IMR-90 (cell line): ENCODE measurements at regions not wholly inside any gene's neighbourhood (a gene's known extent, or its start where the extent isn't known, plus 50 kb on each side); places are given as distances from the start of the nearest gene placed in this dataset.

ENCODE experiments used
- ATAC-seq: fragments of 200-7000 bp; cut with Tn5 transposase; 2 replicates; pipeline ENCODE4 v1.9.1; 2020; ENCODE audit warnings: low read depth, mild to moderate bottlenecking, moderate library complexity
- BruUV-seq: library from RNA; stranded (reverse); fragments of 400-500 nt; replicated peaks from 2 replicates; lab custom pipeline; 2021; lab: Mats Ljungman, UMichigan
- CTCF ChIA-PET: fragments of 300-600 bp; formaldehyde crosslinking; extraction: SDS; loops from one replicate; lab custom pipeline; 2021; ENCODE audit warnings: antibody characterized with exemption; lab: Yijun Ruan, JAX
- POLR2A ChIA-PET: fragments of 300-600 bp; sonication (Branson Sonifier 250); formaldehyde crosslinking; loops from one replicate; lab custom pipeline; 2022; ENCODE audit warnings: antibody characterized with exemption; ENCODE audit not compliant: unreplicated experiment; lab: Charles Lee
- DNase-seq: peaks from one replicate; pipeline ENCODE4 v3.0.0; 2013
- H2AFZ ChIP-seq: replicated peaks from 2 replicates; pipeline ENCODE3; 2013; ENCODE audit warnings: low read length, mild to moderate bottlenecking; ENCODE audit not compliant: poor library complexity
- H2AK5ac ChIP-seq: 2 replicates; pipeline ENCODE4 v1.6.1; 2013; ENCODE audit warnings: low read depth, low read length, inconsistent platforms
- H2AK9ac ChIP-seq: replicated peaks from 2 replicates; pipeline ENCODE3; 2013; ENCODE audit warnings: mild to moderate bottlenecking, low read depth, low read length, moderate library complexity; ENCODE audit not compliant: poor library complexity
- H2BK120ac ChIP-seq: 2 replicates; pipeline ENCODE4 v1.6.1; 2013; ENCODE audit warnings: low read depth, low read length, inconsistent platforms
- H2BK15ac ChIP-seq: 3 replicates; pipeline ENCODE4 v1.6.1; 2013; ENCODE audit warnings: low read depth, low read length, inconsistent platforms
- H2BK20ac ChIP-seq: 2 replicates; pipeline ENCODE4 v1.6.1; 2013; ENCODE audit warnings: low read depth, mild to moderate bottlenecking, inconsistent platforms, low read length, moderate library complexity
- H2BK5ac ChIP-seq: 2 replicates; pipeline ENCODE4 v1.6.1; 2013; ENCODE audit warnings: mild to moderate bottlenecking, low read depth, low read length, inconsistent platforms; ENCODE audit not compliant: poor library complexity, severe bottlenecking
- H3K14ac ChIP-seq: replicated peaks from 2 replicates; pipeline ENCODE4 v1.6.1; 2013; ENCODE audit warnings: low read depth, low read length, inconsistent platforms
- H3K18ac ChIP-seq: 2 replicates; pipeline ENCODE4 v1.6.1; 2013; ENCODE audit warnings: low read depth, low read length, control low read depth
- H3K23ac ChIP-seq: 2 replicates; pipeline ENCODE4 v1.6.1; 2013; ENCODE audit warnings: low read depth, low read length, inconsistent platforms
- H3K27ac ChIP-seq: 2 replicates; pipeline ENCODE4 v1.5.1; 2013; ENCODE audit warnings: mild to moderate bottlenecking, control low read depth, low read length; ENCODE audit not compliant: insufficient read depth
- H3K27me3 ChIP-seq: 2 replicates; pipeline ENCODE4 v1.6.1; 2013; ENCODE audit warnings: low read length; ENCODE audit not compliant: control insufficient read depth, insufficient read depth
- H3K36me3 ChIP-seq: 2 replicates; pipeline ENCODE4 v1.6.1; 2013; ENCODE audit warnings: low read length, mixed read lengths; ENCODE audit not compliant: control insufficient read depth, insufficient read depth
- H3K4ac ChIP-seq: 2 replicates; pipeline ENCODE4 v1.6.1; 2013; ENCODE audit warnings: low read depth, low read length, inconsistent platforms
- H3K4me1 ChIP-seq: 2 replicates; pipeline ENCODE4 v1.6.1; 2013; ENCODE audit warnings: low read length, mixed read lengths; ENCODE audit not compliant: control insufficient read depth, insufficient read depth
- H3K4me2 ChIP-seq: 2 replicates; pipeline ENCODE4 v1.6.1; 2013; ENCODE audit warnings: low read depth, mild to moderate bottlenecking, control low read depth, low read length, moderate library complexity
- H3K4me3 ChIP-seq: 2 replicates; pipeline ENCODE4 v1.5.1; 2013; ENCODE audit warnings: low read depth, mild to moderate bottlenecking, control low read depth, low read length, moderate library complexity; ENCODE audit not compliant: insufficient read depth
- H3K56ac ChIP-seq: 2 replicates; pipeline ENCODE4 v1.6.1; 2013; ENCODE audit warnings: low read length, inconsistent platforms; ENCODE audit not compliant: insufficient read depth; ENCODE audit errors: extremely low read depth
- H3K79me1 ChIP-seq, 2 experiments: 2 replicates each; pipeline ENCODE4 v1.6.1; 2013; ENCODE audit warnings: low read length in 2 of 2, inconsistent platforms in 1 of 2, low read depth in 1 of 2
- H3K9ac ChIP-seq: 2 replicates; pipeline ENCODE4 v1.6.1; 2013; ENCODE audit warnings: low read depth, low read length, control low read depth
- H3K9me1 ChIP-seq: 2 replicates; pipeline ENCODE4 v1.6.1; 2013; ENCODE audit warnings: low read length, inconsistent platforms; ENCODE audit not compliant: insufficient read depth
- H3K9me3 ChIP-seq: 2 replicates; pipeline ENCODE4 v1.6.1; 2013; ENCODE audit warnings: low read length; ENCODE audit not compliant: control insufficient read depth, insufficient read depth
- H4K20me1 ChIP-seq: 2 replicates; pipeline ENCODE4 v1.6.1; 2013; ENCODE audit warnings: low read length, inconsistent platforms; ENCODE audit not compliant: insufficient read depth
- H4K5ac ChIP-seq: 2 replicates; pipeline ENCODE4 v1.6.1; 2013; ENCODE audit warnings: mild to moderate bottlenecking, low read depth, low read length, control low read depth
- H4K8ac ChIP-seq, 2 experiments: 2 replicates each; pipeline ENCODE4 v1.6.1; 2013; ENCODE audit warnings: low read depth in 2 of 2, low read length in 2 of 2, control low read depth in 1 of 2, inconsistent platforms in 1 of 2
- H4K91ac ChIP-seq: 2 replicates; pipeline ENCODE4 v1.6.1; 2013; ENCODE audit warnings: low read depth, low read length, inconsistent platforms; ENCODE audit not compliant: insufficient read depth
- FOS ChIP-seq: fragments of 150-350 bp; IDR thresholded peaks from 2 replicates; pipeline ENCODE4 v1.6.1; 2016; ENCODE audit warnings: low read depth, low read length
- MXI1 ChIP-seq: IDR thresholded peaks from 2 replicates; pipeline ENCODE4 v1.6.1; 2012; ENCODE audit warnings: low read depth, mild to moderate bottlenecking, low read length, moderate library complexity, borderline replicate concordance
- NFE2L2 ChIP-seq: fragments of 150-350 bp; IDR thresholded peaks from 2 replicates; pipeline ENCODE4 v1.6.1; 2016; ENCODE audit warnings: low read depth, mild to moderate bottlenecking, low read length
- POLR2A ChIP-seq: IDR thresholded peaks from 2 replicates; pipeline ENCODE4 v1.6.1; 2012; ENCODE audit warnings: mild to moderate bottlenecking, low read depth, low read length
- WGBS, 2 experiments: methylation state at CpG; one replicate each; pipeline versions ENCODE4 v1.1.5 to v1.1.7; 2013; ENCODE audit warnings: missing lambda C conversion rate in 2 of 2; ENCODE audit not compliant: insufficient read length in 1 of 2; ENCODE audit errors: extremely low coverage in 2 of 2; 5-methylcytosine and 5-hydroxymethylcytosine counted together
- dilution Hi-C: fragments of 300-500 bp; cut with HindIII; formaldehyde crosslinking; loops from one replicate; pipeline ENCODE4 v1.14.3; 2018; ENCODE audit warnings: low sequenced_read_pairs; ENCODE audit not compliant: unreplicated experiment
- in situ Hi-C: fragments of 300-500 bp; cut with MboI; formaldehyde crosslinking; loops from 3 replicates; pipeline ENCODE4 v1.14.3; 2019; ENCODE audit warnings: low sequenced_read_pairs, inconsistent platforms, mixed read lengths
- intact Hi-C: fragments of 100-400 bp; cut with micrococcal nuclease; formaldehyde crosslinking; loops from 2 replicates; pipeline ENCODE4 v1.10.0; 2022

GRCh38 chr2:146541896-146542295, 1302.9 kb upstream of the ACVR2A start:
- Histone ChIP-seq H3K23ac (no peak overlapping the region), H3K4me3 (no peak overlapping the region), H3K9me1 (no peaks in the 10 kb centered on the region), H2BK15ac (no peak overlapping the region), H3K14ac (no peak overlapping the region), H3K27ac (no peak overlapping the region), H2BK20ac (no peak overlapping the region), H2BK5ac (no peak overlapping the region), H3K36me3 (no peaks in the 10 kb centered on the region), H3K4me2 (no peak overlapping the region), H3K4ac (no peak overlapping the region), H2AFZ (no peak overlapping the region), H4K8ac (no peak overlapping the region), H3K27me3 (no peaks in the 10 kb centered on the region), H2BK120ac (no peak overlapping the region), H2AK5ac (no peak overlapping the region), H4K20me1 (no peaks in the 10 kb centered on the region), H3K56ac (no peak overlapping the region), H3K9me3 (no peaks in the 10 kb centered on the region), H3K18ac (no peak overlapping the region), H3K9ac (no peak overlapping the region), H2AK9ac (no peak overlapping the region), H4K91ac (no peak overlapping the region), H3K79me1 (no peaks in the 10 kb centered on the region), H3K4me1 (no peaks in the 10 kb centered on the region), H4K5ac (no peak overlapping the region)
- ChIA-PET CTCF (interaction anchor here (0.7 kb wide), 1 partner anchor 60 kb away, joined by 3 read pairs; no protein-coding TSS in a partner anchor), POLR2A (no interaction called here)
- no TSS peak for BruUV-seq
- no CpG with 5 or more reads among the region's 1 CpG for WGBS, 2 experiments
- no peak for TF ChIP-seq POLR2A
- TF ChIP-seq MXI1: no peak
- no peak for TF ChIP-seq NFE2L2
- no peak for TF ChIP-seq FOS
- in situ Hi-C loops (no loop called here), dilution Hi-C loops (no loop called here), intact Hi-C loops (no loop called here)
- DNase-seq (no peak), ATAC-seq (no peak)
